ENCODE measurements at regions not wholly inside any gene's neighbourhood (a gene's known extent, or its start where the extent isn't known, plus 50 kb on each side); places are given as distances from the start of the nearest gene placed in this dataset.

DNA sequence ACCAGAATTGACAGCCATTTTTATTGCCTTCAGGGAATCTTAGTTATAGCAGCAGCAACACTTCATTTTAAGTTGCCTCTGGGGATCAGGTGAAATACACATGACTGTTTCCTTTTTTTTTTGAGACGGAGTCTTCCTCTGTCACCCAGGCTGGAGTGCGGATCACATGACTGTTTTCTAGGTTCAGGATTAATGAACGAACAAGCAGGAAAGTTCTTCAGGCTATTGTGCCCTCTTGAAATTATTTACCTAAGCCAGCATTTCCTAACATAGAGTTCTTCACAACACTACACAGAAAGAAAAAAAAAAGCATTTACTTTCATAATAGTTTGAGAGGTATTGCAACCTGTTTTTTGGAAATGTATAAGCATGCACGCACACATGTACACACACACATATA is 2032.8 kb downstream of the PCDH7 start:
- no peaks in the 10 kb centered on the region for H3K4me1 Mint-ChIP-seq
- H3K4me3 Mint-ChIP-seq = no peak overlapping the region
- no peaks in the 10 kb centered on the region for H3K27me3 Mint-ChIP-seq
- no peak overlapping the region for H3K27ac Mint-ChIP-seq (ENCODE audit: low read depth)
- no peaks in the 10 kb centered on the region for H3K36me3 Mint-ChIP-seq (ENCODE audit: insufficient read depth)
- peaks cover 23% of the 10 kb centered on the region for H3K9me3 Mint-ChIP-seq
- DNase-seq (ENCODE audit: low spot score in 2 of 2) (no peak), ATAC-seq (replicated peaks; ENCODE audit: extremely low read depth, poor library complexity, severe bottlenecking) (no peak)

DNA sequence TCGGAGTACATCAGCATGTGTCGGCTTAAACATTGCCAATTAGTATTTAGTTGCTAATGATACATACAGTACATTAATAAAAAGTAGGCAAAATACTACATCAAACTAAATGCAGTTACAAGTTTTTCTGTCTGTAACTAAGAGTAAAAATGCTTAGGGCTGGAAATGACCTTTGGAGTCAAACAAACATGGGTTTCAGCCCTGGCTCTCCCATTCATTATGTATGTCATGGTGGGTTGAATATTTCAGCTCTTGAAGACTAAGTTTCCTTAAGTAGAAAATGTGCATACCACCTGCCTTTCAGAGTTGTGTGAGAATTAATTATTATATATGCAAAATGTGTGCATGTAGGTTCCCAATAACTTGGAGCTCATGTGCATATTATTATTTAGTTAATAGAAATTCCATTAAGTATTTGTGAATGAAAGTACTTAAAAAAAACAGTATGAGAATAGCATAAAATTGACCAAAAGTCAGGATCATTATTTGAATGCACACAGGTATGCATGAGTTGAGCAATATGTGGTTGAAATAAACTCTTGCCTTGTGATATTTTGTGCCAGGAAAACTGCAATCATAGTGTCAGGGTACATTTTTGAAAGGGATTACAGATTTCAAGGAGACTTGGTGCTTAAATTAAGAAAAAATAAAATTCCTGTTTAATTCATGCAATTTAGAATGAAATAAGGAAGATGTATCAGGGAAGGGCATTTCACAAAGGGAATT is 2048.7 kb downstream of the PCDH7 start:
- no peaks in the 10 kb centered on the region for H3K36me3 Mint-ChIP-seq (ENCODE audit: insufficient read depth)
- no peaks in the 10 kb centered on the region for H3K27me3 Mint-ChIP-seq
- no peaks in the 10 kb centered on the region for H3K4me1 Mint-ChIP-seq
- no peak overlapping the region for H3K27ac Mint-ChIP-seq (ENCODE audit: low read depth)
- H3K9me3 Mint-ChIP-seq = peaks cover 10% of the 10 kb centered on the region
- H3K4me3 Mint-ChIP-seq = no peak overlapping the region
- DNase-seq (ENCODE audit: low spot score in 2 of 2) (no peak), ATAC-seq (replicated peaks; ENCODE audit: extremely low read depth, poor library complexity, severe bottlenecking) (no peak)

DNA sequence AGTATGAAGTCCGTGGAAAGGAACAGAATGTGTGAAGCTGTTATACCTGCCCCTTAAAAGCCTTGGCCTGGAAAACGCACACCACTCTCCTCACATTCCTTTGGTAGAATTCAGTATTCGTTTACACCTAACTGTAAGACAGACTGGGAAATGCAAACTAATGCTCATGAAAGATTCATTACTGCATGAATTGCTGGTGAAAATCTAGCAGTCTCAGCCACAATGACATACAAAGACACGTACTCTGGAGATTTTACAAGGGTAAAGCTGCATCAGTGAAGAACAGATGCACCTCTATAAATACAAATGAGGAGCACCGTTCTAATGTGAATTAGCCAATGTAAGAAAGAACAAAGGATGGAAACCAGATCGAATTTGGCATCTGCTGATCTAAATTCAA is 2051.3 kb downstream of the PCDH7 start:
- peaks cover 16% of the 10 kb centered on the region for H3K9me3 Mint-ChIP-seq
- DNase-seq (ENCODE audit: low spot score in 2 of 2) = no peak
- H3K27ac Mint-ChIP-seq (ENCODE audit: low read depth) = no peak overlapping the region
- no peaks in the 10 kb centered on the region for H3K4me1 Mint-ChIP-seq
- no peaks in the 10 kb centered on the region for H3K36me3 Mint-ChIP-seq (ENCODE audit: insufficient read depth)
- H3K4me3 Mint-ChIP-seq = no peak overlapping the region
- H3K27me3 Mint-ChIP-seq = no peaks in the 10 kb centered on the region
- no peak for ATAC-seq (replicated peaks; ENCODE audit: extremely low read depth, poor library complexity, severe bottlenecking)

DNA sequence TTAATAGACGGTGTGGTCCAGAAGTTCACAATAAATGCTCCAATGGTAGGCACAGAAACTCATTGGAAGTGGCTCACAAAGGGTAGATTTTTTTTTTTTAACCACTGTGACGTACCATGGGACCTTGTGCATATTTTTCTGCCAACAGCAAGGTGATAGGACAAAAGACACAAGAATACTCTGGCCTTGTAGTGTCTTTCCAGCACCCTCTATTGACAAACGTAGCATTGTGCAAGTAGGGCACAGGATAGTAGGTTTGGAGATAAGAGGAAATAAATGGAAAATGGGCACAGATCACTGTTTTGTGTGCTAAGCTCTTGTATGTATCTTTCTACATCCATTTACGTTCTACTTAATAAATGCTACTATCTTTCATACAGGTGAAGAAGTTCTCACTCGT is 2054.9 kb downstream of the PCDH7 start:
- no peak for DNase-seq (ENCODE audit: low spot score in 2 of 2)
- Mint-ChIP-seq H3K4me3 (no peak overlapping the region), H3K27ac (ENCODE audit: low read depth) (no peak overlapping the region), H3K27me3 (no peaks in the 10 kb centered on the region), H3K4me1 (no peaks in the 10 kb centered on the region), H3K9me3 (peaks cover 17% of the 10 kb centered on the region), H3K36me3 (ENCODE audit: insufficient read depth) (no peaks in the 10 kb centered on the region)
- no peak for ATAC-seq (replicated peaks; ENCODE audit: extremely low read depth, poor library complexity, severe bottlenecking)

DNA sequence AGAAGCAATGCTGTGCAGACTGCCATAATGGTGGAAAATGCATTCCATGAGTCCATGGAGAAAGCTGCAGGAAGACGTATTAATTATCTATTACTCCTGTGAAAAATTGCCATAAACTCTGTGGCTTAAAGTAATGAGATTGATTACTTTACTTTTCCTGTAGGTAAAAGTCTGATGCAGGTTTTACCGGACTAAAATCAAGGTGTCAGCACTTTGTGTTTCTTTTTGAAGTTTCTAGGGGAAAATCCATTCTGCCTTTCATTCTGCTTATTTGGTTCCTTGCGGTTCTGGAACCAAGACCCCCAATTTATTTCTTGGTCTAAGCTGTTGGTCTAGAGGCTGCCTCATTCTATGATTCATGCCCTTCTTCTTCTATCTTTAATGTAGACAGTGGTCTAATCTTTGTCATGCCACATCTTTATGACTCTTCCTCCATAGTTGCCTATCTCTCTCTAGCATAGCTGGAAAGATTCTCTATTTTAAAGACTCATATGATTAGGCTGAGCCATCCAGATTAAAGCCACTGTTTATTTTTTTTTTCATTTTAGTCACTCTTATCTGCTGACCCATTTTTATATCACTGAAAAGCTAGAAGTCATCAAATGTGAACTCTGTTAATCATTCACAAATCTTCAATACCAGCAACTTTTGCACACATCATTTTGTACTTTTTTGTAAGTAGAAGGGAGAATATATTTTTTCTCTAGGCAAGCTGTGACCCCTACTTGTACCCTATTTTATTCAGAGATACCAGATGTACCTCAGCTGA is 2056.4 kb downstream of the PCDH7 start:
- Mint-ChIP-seq H3K27me3 (no peaks in the 10 kb centered on the region), H3K36me3 (ENCODE audit: insufficient read depth) (no peaks in the 10 kb centered on the region), H3K4me1 (no peaks in the 10 kb centered on the region), H3K4me3 (no peak overlapping the region), H3K9me3 (peaks cover 17% of the 10 kb centered on the region), H3K27ac (ENCODE audit: low read depth) (no peak overlapping the region)
- DNase-seq (ENCODE audit: low spot score in 2 of 2) = no peak
- no peak for ATAC-seq (replicated peaks; ENCODE audit: extremely low read depth, poor library complexity, severe bottlenecking)

DNA sequence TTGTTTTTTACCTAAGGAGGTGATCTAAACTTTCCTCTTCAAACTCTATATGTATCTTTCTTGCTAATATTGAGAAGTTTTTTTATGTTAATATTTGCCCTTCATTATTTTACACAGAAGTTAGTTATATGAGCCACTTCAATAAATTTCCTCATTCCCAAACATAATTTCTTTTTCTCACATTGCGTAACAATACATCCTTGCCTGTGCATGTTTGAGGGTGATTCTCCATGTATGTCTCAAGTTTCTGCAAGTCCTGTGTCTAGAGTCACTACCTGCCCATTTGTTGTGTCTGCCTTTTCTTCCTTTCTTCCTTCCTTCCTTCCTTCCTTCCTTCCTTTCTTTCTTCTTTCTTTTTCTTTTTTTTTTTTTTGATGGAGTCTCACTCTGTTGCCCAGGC is 2057.9 kb downstream of the PCDH7 start:
- Mint-ChIP-seq H3K36me3 (ENCODE audit: insufficient read depth) (no peaks in the 10 kb centered on the region), H3K27ac (ENCODE audit: low read depth) (no peak overlapping the region), H3K9me3 (peaks cover 23% of the 10 kb centered on the region), H3K4me3 (no peak overlapping the region), H3K4me1 (no peaks in the 10 kb centered on the region), H3K27me3 (no peaks in the 10 kb centered on the region)
- no peak for ATAC-seq (replicated peaks; ENCODE audit: extremely low read depth, poor library complexity, severe bottlenecking)
- no peak for DNase-seq (ENCODE audit: low spot score in 2 of 2)

DNA sequence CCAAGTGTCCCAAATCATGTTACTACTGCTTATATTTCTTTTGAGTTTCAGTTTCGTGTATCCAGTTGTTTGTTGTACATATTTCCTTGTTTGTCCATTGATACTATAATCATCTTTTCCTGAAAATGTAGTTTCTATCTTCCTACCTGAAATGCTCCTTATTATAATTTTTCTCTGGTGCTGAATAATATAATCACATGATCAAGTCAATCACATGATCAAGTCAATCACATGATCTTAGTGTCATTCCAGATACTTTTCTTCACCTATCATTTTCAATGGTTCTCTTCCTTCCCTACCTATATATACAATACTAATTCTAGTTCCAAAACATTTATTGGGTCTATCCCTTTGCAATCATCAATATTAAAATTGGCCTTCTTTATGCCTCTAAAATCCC is 2058.8 kb downstream of the PCDH7 start:
- Mint-ChIP-seq H3K4me3 (no peak overlapping the region), H3K27me3 (no peaks in the 10 kb centered on the region), H3K36me3 (ENCODE audit: insufficient read depth) (no peaks in the 10 kb centered on the region), H3K4me1 (no peaks in the 10 kb centered on the region), H3K27ac (ENCODE audit: low read depth) (no peak overlapping the region), H3K9me3 (peaks cover 18% of the 10 kb centered on the region)
- no peak for DNase-seq (ENCODE audit: low spot score in 2 of 2)
- ATAC-seq (replicated peaks; ENCODE audit: extremely low read depth, poor library complexity, severe bottlenecking) = no peak

DNA sequence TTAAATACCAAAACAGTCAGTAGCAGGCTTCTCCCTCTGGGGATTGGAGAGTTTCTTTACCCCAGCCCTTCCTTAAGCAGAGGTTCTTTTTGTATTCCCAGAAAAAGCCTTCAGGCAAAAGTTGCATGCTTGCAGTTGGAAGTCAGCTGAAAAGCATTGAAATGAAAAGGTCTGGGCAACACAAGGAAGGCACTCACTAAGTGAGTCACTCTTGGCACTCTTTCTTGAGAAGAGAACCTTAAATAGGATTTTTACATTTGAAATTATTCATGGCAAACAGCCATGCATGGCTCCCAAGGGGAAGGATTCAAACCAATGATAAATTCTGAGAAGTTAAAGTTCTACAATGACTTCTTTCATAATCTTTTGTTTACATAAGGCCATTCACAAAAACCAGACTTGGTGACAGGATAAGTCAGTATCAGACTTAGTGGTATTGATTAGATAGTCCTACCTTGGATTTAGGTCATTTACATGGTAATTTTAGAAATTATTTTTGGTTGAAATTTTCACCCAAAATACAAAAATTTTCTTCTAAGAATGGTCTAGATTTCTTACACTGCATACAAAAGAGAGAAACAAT is 2068.9 kb downstream of the PCDH7 start:
- Mint-ChIP-seq H3K4me1 (no peaks in the 10 kb centered on the region), H3K4me3 (no peak overlapping the region), H3K27ac (ENCODE audit: low read depth) (no peak overlapping the region), H3K9me3 (no peaks in the 10 kb centered on the region), H3K36me3 (ENCODE audit: insufficient read depth) (no peaks in the 10 kb centered on the region), H3K27me3 (no peaks in the 10 kb centered on the region)
- no peak for ATAC-seq (replicated peaks; ENCODE audit: extremely low read depth, poor library complexity, severe bottlenecking)
- no peak for DNase-seq (ENCODE audit: low spot score in 2 of 2)

DNA sequence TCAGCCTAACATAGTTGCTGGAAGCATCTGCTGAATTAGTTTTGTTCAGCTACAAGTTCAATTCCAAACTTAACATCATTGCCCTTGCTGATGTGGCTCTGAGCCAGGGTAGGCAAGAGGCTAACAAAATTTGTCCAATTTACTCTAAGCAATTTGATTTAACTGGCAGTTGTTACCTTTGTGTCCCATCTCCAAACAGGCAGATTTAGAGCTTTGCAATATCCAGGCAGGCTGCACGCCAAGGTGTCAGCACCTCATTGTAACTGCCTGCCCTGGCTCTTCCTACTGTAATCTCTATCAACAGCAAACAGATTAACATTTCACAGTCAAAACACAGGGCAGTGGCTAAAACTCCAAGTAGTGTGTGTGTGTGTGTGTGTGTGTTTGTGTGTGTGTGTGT is 2070.6 kb downstream of the PCDH7 start:
- no peaks in the 10 kb centered on the region for H3K27me3 Mint-ChIP-seq
- H3K36me3 Mint-ChIP-seq (ENCODE audit: insufficient read depth) = no peaks in the 10 kb centered on the region
- H3K4me1 Mint-ChIP-seq = no peaks in the 10 kb centered on the region
- H3K9me3 Mint-ChIP-seq = no peaks in the 10 kb centered on the region
- H3K27ac Mint-ChIP-seq (ENCODE audit: low read depth) = no peak overlapping the region
- no peak overlapping the region for H3K4me3 Mint-ChIP-seq
- ATAC-seq (replicated peaks; ENCODE audit: extremely low read depth, poor library complexity, severe bottlenecking) (no peak), DNase-seq (ENCODE audit: low spot score in 2 of 2) (no peak)

DNA sequence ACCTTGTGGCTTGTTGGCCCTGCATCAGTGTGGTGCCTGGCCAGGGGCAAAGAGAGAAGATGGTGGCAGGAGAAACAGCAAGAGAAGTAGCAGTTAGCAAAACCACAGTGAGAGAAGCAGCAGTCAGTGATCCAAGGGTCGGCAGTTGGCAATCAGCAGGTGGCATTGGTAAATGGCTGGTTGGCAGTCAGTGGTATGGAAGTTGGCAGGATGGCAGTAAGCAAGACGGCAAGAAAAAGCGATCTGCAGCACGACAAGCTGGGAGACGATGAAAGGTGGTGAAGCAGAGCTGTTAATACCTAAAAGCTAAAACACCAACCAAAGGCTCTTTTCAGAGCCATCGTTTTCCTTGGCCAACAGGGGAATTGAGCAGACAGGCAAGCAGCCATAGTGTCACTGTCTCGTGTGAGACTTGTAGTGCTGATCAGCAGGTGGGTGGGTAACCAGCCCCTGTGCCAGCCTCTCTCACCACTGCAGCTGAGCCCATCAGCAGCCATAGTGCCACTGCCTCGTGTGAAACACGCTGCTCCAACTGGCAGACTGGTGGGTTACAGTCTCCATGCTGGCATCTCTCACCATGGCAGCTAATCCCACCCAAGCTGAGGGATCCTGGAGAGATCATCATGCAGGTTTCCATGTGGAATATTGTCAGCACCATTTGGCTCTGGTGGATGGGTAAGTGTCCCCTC is 2078.4 kb downstream of the PCDH7 start:
- no peak for ATAC-seq (replicated peaks; ENCODE audit: extremely low read depth, poor library complexity, severe bottlenecking)
- H3K36me3 Mint-ChIP-seq (ENCODE audit: insufficient read depth) = no peaks in the 10 kb centered on the region
- H3K27me3 Mint-ChIP-seq = no peaks in the 10 kb centered on the region
- H3K4me3 Mint-ChIP-seq = no peak overlapping the region
- no peaks in the 10 kb centered on the region for H3K4me1 Mint-ChIP-seq
- H3K27ac Mint-ChIP-seq (ENCODE audit: low read depth) = no peak overlapping the region
- DNase-seq (ENCODE audit: low spot score in 2 of 2) = no peak
- H3K9me3 Mint-ChIP-seq = peaks cover 23% of the 10 kb centered on the region

DNA sequence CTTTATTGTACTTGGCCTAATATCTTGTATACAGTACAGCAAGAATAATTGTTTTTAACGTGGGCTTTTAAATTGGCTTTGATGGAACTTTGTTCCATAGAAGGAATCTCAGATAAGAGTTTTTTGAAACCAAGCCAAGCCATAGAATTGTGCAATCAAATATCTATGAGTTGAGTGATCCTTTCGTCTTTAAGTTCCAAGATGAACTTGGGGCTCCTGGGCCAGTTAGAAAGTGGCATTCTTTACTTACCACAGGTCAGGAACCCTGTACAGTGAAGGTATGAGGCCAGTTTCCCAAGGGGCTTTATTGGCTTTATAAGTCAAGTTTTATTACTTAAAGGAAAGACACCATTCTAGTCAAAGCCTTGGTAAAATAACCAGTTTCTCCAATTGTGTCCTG is 2104.2 kb downstream of the PCDH7 start:
- DNase-seq (ENCODE audit: low spot score in 2 of 2) = no peak
- Mint-ChIP-seq H3K27me3 (no peaks in the 10 kb centered on the region), H3K4me3 (no peak overlapping the region), H3K9me3 (peaks cover 16% of the 10 kb centered on the region), H3K4me1 (no peaks in the 10 kb centered on the region), H3K36me3 (ENCODE audit: insufficient read depth) (no peaks in the 10 kb centered on the region), H3K27ac (ENCODE audit: low read depth) (no peak overlapping the region)
- ATAC-seq (replicated peaks; ENCODE audit: extremely low read depth, poor library complexity, severe bottlenecking) = no peak

DNA sequence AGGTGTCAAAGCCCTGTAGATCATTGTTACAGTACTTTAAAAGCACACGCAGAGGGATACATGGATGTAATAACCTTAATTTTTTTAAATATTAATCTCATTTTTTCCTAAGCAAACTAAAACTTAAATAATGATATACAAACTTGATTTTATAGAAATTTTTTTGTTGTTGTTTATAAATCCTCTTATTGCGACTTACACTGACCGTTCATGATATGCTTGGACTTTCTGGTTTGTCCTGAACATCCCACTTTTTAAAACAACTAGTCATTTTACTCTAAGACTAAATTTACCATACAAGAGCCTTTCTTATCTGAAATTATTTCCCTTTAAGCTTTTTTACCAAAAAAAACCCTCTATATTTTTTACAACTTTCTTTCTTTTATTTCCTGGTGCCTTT is 2106.0 kb downstream of the PCDH7 start:
- Mint-ChIP-seq H3K4me3 (no peak overlapping the region), H3K27me3 (no peaks in the 10 kb centered on the region), H3K36me3 (ENCODE audit: insufficient read depth) (no peaks in the 10 kb centered on the region), H3K4me1 (no peaks in the 10 kb centered on the region), H3K9me3 (peaks cover 16% of the 10 kb centered on the region), H3K27ac (ENCODE audit: low read depth) (no peak overlapping the region)
- ATAC-seq (replicated peaks; ENCODE audit: extremely low read depth, poor library complexity, severe bottlenecking) (no peak), DNase-seq (ENCODE audit: low spot score in 2 of 2) (no peak)
